Esophagus mucosa (tissue), 1 donor: ENCODE measurements at regions not wholly inside any gene's neighbourhood (a gene's known extent, or its start where the extent isn't known, plus 50 kb on each side); places are given as distances from the start of the nearest gene placed in this dataset.

Source experiments
- ATAC-seq: fragments of 200-7000 bp; cut with Tn5 transposase; one replicate; pipeline ENCODE4 v1.9.1; 2020
- donor health status: DM: yes; HTN: yes; CAD: no.

DNA sequence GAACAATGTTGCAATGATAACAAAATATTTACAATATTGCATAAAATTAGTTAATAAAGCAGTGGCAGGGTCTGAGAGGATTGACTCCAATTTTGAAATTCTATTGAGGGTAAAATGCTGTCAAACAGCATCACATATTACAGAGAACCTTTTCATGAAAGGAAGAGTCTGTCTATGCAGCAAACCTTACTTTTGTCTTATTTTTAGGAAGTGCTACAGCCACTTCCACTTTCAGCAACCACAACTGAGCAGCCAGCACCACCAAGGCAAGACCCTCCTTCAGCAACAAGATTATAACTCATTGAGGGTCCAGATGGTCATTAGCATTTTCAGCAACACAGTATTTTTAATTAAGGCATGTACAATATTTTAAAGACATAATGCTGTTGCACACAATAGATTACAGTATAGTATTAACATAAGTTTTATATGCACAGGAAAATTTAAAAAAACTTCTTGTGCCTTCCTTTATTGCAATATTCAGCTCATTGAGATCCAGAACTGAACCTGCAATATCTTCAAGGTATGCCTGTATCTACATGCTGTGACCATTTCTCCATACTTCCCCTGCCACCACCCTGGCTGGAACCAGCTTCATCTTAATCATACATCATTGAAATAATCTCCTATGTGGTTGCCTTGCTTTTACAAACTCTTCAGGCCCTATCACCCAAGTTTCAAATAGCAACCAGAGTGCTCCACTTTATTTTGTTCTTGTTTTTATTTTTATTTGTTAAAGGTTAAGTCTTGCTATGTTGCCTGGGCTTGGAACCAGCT lies 711.2 kb downstream of the KCNA4 start:
- no peak for ATAC-seq

DNA sequence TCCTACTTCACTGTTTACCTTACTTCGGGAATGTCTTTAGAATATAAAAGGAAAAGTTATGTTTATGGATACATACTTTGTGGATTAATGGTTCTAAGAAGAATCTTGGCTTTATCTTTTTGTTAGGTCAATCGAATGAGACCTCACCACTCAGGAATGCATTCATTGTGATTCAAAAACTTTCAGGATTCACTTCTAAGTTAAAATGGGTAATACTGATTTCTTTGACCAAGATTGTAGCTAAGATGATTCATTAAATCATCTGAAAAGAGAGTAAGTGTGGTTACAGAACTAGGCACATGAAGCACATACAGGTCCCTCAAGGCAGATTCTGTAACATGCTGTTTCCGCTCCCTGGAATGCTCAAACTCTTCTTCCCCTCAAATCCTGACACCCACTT lies 716.4 kb downstream of the KCNA4 start:
- no peak for ATAC-seq

DNA sequence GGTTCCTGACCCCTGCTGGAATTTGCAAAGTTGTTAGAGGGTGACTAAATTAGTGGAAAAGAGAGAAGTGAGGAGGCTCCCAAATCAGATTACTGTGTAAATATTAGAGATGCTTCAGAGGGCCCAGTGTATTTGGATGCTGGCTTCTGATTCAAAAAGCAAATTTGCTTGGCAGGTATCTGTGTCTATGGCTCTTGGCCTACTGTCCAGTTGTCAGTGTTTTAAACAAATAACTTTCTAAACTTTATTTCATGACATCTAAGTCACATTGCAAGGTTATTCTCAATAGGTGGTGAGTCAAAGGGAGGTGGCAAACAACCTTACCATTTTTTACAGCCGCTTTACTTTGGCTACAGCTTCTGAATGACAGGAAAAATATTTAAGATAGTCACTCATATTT lies 720.1 kb downstream of the KCNA4 start:
- ATAC-seq: no peak

DNA sequence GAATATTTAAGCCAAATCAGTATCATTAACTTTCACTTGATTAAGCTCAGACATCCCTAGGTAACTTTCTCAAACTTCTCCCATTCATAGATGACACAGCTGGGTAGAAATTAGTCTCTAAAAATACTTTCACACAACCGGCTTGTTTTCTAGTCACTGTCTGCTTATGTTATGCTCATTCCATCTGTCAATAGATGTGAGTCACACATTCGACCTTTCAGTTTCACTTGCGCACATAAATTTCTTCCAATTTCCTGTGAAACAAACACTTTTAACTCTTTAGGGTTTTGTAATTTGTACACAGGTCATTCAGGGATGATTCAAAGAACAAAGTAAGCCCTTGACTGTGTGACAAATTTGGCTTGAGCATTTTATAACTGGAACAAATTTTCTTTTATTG lies 723.0 kb downstream of the KCNA4 start:
- ATAC-seq: no peak

DNA sequence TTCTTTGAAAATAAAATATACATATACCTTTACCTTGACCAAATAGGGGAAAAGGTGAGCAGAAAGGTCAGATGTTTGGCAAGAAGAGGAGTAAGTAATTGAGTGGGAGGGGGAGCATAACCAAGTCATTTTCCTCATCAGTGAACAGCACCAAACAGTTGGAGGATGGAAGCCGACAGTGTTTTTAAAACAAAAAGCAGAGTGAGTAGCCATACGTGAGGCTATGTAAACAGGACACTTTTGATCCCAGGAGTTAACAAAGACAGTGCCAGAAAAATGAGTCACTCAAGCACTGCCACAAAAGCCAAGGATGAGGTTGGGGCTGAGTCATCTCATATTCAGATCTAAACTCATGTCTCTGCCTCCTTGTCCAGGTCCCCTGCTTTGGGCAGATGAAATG lies 734.7 kb downstream of the KCNA4 start:
- peak; percentile 85 for ATAC-seq

DNA sequence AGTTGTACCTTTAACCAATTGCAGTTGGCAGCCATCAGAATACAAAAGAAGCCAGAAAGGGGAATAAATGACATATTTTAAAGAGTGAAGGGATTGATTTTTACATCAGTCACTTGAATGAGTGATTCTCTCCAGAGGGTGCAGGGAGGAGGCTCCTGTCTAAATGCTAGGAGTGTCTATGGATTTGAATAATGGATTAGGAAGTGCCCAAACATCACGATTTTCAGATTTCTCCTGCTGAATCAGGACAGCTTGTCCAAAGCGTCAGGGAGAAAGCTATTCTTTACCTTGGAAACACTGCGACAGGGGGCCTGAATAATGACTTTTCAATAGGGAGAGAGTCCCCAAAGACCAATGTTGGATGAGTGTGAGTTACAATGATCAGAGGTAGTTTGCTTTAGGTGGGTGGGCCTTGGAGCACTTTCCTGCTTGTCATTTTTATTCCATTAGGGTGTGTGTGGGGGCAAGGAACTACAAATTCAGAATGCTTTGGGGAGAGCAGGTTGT lies 735.5 kb downstream of the KCNA4 start:
- peak; percentile 57 for ATAC-seq

DNA sequence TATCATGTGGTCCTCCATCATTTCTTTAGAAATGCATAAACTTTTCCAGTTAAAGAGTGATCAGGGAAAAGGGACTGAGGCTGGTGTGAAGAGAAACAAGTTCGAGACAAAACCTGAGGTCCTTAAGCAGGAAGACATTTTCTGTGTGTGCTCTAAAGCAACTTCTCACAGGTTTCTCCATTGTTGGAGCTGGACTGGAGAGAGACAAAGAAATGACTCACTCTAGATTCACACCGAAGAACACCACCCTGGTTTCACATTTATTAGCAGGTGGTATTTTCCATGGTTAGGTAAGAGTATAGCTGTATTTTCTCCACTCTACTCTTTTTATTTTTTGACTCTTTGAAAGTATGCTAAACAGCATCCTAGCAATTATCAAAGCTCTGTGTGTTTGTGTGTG lies 736.4 kb downstream of the KCNA4 start:
- ATAC-seq: no peak

DNA sequence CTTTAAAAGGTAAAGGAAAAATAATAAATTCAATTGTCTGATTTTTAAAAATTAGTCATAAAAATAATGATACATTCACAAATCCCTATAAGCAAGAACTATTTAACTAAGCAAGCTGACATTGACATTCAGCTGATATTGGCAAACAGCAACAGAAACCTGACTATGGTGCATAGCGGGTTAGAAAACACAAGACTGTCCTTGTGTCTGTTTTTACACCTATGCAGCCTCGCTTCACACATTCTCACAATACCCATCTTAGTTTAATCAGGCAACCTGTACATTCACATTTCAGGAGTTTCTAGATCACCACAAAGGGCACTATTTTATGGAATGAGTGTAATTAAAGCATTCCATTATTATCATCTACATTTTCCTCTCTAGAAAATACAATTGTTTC lies 737.1 kb downstream of the KCNA4 start:
- ATAC-seq: no peak

DNA sequence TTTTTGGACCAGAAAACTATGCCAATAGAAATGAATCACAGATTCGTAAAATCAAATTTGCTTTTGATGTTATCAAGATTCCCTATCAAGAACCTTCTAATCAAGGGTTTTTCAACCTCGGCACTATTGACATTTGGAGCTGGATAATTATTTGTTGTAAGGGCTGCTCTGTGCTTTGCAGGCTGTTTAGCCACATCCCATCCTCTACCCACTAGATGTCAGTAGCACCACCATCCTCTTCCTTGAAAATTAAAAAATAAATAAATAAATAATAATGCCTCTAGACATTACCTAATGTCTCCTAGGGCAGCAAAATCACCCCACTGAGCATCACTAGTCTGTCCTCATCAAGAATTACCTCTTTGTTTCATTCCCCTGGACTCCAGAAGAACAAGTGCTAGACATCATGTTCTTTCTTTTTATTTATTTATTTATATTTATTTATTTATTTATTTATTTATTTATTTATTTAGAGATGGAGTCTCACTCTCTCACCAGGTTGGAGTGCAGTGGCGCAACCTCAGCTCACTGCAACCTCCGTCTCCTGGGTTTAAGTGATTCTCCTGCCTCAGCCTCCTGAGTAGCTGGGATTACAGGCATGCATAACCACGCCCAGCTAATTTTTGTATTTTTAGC lies 744.7 kb downstream of the KCNA4 start:
- ATAC-seq: no peak

DNA sequence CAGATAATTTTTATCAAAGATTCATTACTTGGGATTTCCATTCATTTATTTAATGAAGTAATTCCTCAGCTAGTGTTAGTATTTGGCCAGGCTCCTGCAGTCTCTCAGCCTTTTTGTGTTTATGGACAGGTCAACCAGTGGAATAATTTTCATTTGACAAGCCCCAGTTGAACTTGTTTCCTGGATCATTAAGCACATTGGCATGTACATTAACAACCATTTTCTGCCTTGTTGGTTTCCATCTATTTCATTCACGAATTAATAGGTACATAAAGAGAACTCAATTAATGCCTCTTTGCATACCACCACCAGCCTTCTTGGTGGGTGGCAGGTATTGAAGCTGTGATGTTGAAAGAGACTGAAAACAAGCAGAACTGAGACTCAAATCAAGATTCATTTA lies 745.2 kb downstream of the KCNA4 start:
- ATAC-seq: no peak

DNA sequence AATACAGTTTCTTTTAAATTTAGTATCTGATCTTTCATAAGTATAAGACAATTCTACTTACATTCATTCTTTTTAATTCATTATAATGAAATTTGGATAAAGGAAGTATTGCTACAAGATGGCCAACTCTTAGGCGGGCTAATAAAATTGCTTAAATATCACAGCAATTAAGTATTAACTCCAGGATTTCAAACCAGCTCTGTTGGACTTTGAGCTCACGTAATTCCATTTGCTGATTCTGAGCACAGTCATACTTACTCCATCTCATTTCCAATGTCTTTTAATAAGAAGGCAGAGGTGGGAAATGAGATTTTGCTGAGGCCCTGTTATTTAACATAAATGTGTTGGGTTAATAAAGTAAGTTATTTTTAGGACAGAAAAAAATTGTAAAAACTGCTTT lies 748.1 kb downstream of the KCNA4 start:
- no peak for ATAC-seq

DNA sequence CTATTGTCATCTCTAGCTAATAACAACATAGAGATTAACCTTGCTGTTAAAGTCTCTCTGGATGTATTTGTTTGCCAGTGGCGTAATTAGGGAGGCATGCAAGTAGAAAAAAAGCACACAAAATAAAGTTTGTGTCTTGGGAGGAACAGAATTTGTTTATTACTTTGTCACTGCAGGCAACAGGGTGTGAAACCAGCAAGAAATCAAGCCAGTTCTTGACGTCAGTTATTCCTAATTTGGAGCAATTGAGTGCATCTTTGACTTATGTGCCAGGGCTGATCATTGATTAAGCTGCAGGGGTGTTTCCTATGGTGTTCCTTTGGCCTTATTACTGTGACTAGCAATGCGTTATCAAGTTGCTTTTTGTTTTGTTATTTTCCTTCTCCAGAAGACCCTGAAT lies 751.0 kb downstream of the KCNA4 start:
- no peak for ATAC-seq

DNA sequence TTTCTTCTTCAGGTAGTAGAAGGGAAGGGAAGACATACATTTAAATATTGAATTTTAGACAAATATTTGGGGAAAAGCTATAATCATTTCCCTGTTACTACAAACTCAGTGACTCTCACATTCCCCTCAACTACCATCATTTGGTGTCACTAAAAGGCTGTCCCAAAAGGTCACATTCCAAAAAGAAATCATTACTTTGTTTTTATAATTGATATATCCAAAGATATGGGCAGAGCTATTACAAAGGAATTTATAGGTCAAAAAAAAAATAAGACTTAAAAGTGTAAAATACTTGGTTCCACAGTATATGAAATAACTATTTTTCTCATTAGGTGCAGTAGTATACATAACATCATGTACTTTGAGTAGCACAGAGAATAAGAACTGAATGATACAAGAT lies 751.4 kb downstream of the KCNA4 start:
- ATAC-seq: no peak

DNA sequence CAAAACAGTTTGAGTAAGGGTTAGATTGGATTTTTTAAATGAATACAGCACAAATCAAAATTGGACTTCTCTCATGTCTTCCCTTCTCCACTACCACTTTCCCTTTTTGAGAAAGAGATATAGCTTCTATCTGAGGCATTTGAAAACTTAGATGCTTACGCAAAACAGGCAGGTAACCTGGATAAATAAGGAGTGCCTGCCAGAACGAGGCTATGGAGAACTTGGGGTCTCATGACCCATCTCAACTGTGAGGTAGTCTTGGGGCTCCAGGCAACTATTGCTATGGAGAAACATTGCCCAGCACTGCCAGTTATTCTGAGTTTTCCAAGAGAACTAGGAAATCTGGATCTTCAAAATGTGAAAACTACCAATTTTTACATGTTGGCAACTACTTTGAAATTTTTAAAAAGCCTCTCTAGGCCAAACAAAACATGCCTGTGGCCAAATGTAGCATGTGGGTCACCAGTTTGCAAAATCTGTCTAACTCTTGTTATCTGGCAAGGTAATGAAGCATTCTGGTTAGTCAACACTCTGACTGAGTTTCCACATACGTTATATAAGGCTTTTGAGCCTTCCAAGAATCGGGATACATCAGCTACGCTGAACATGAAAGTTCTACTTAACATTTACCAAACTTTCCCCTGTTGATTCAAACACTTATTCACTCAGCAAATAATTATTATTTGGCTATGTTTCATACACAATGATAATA lies 752.7 kb downstream of the KCNA4 start:
- no peak for ATAC-seq

DNA sequence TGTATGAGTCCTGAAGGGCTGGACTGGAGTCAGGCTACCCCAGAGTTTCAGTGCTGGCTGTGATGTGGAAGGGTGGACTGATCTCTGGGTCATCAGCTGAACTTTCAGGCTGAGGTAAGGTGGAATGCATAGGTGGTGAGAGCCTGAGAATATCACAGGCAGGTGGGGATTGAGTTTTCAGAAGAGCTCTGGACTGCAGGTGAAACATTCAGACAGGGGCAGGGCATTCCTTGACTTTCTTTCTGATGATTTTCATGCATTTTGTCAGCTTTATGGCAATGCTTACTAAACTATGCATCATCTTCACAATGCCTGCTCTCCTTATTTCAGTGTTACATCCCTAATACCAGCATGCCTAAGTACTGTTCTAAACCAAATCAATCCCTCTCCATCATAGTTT lies 755.0 kb downstream of the KCNA4 start:
- no peak for ATAC-seq

DNA sequence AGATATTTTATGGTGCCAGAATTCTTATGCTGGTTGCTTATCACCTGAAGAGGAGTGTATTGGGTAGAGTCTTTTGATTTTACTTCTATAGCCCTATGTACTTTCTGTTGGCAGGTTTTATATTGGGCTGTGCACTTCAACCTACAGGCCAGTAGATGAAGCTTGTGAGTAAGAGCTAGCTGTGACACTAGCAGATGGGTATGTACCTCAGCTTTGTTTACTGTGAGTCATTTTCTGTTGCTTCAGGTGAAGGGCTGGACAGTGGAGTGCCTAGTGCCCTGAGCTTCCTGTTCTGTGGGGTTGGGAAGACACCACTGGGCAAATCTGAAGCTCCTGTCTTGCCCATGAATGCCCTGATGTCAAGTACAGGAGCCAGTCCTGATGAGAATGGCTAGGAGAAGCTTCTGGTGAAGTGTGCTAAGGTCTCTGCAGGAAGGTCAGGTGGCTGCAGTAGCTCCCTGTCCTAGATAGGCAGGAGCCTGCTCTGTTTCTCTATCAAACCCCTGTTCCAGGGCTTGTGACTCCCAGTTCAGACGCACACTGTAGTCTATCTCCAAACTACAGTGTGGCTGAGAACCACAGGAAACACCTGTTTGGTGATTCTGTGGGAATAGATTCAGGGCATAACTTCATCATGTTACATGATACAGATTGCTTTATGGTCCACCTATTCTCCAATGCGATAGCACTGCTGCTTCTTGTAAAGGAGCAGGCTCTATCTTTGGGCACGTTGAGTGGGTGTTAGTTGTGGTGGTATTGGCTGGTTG lies 755.7 kb downstream of the KCNA4 start:
- ATAC-seq: peak; percentile 83

DNA sequence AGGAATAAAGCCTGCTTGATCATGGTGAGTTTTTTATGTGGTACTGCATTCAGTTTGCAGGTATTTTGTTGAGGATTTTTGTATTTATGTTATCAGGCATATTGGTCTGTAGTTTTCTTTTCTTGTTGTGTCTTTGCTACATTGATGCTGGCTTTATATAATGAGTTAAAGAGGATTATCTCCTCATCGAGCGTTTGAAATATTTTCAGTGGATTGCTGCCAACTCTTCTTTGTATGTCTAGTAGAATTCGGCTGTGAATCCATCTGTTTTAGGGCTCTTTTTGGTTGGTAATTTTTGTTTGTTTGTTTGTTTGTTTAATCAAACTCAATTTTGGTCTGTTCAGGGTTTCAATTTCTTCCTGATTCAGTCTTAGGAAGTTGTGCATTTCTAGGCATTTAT lies 758.4 kb downstream of the KCNA4 start:
- ATAC-seq: no peak

DNA sequence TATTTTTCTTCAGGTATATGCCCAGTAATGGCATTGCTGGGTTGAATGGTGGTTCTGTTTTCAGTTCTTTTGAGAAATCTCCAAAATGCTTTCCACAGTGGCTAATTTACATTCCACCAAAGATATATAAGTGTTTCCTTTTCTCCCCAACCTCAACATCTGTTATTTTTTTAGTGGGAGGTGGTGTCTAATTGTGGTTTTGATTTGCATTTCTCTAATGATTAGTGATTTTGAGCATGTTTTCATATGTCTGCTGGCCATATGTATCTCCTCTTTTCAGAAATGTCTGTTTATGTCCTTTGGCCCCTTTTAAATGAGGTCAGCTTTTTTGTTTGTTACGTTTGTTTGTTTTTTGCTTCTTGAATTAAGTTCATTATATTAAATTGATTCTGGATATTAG lies 760.2 kb downstream of the KCNA4 start:
- no peak for ATAC-seq

DNA sequence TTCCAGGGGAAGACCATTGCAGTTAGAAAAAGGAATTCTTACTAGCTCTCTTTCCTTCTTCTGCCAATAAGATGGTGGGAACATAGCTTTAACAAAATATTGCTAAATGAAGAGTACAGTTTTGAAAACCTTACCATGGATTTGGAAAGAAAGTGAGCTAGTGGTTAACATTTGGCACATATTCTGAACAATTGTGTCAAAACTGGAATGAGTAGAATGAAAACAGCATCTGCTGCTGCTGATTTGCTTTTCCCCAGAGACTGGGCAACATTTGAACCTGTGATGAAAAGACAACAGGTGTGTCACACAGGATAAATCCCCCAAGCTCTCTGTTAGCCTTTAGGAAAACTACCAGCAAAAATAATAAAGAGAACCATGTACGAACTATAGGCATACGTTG lies 761.4 kb downstream of the KCNA4 start:
- no peak for ATAC-seq

DNA sequence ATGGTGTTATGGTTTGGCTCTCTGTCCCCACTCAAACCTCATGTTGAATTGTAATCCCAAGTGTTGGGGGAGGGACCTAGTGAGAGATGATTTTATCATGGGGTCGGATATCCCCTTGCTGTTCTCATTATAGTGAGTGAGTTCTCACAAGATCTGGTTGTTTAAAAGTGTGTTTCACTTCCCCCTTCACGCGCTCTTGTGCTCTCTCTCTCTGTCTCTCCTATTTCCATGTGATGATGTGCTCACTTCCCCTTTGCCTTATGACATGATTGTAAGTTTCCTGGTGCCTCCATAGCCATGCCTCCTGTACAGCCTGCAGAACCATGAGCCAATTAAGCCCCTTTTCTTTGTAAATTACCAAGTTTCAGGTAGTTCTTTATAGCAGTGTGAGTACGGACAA lies 765.1 kb downstream of the KCNA4 start:
- ATAC-seq: no peak

DNA sequence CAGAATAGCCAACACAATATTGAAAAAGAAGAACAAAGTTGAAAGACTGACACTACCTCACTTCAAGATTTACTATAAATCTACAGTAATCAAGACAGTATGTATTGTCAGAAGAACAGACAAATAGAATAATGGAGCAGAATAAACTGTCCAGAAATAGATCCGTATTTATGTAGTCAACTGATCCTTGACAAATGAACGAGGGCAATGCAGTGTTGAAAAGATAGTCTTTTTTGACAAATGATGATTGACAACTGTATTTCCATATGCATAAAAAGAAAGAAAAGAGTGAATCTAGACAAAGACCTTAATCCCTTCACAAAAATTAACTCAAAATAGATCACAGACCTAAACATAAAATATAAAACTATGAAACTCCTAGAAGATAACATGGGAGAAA lies 767.1 kb downstream of the KCNA4 start:
- ATAC-seq: no peak

DNA sequence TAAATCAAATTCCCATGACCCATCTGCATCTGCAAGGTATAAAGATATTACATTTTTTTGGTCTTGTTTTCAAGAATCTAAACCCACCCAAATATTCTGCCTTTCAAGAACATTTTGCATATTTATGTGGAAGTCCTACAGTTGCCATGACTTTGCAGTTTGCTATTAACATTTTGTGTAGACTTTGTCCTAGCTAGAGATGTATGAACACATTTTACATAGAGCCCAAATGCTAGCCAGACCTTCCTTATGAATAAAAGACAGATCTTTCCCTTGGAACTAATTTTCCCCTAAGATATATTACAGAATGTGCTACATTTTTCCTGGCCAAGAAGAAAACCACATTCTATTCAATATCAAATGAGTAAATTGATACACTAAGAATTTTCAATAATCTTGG lies 772.5 kb downstream of the KCNA4 start:
- ATAC-seq: no peak

DNA sequence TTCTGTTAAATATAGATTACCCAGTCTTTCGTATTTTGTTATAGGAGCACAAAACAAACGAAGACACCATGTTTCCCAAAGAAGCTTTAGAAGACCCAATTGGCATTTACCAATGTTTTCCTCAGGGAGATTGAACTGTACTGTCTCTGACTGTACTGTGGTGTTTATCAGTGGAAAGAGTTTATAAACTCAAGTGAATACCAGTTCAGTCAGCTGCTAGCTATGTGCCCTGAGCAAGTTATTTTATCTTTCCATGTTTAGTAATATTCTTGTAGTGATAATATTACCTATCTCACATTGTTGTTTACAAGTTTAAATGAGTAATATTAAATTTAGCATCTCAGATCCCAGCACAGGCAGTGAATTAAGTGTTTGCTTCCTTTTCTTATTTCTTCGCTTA lies 773.2 kb downstream of the KCNA4 start:
- no peak for ATAC-seq
